GM12878 (cell line): ENCODE measurements at regions not wholly inside any gene's neighbourhood (a gene's known extent, or its start where the extent isn't known, plus 50 kb on each side); places are given as distances from the start of the nearest gene placed in this dataset.

ENCODE experiments used
- CEBPB ChIP-seq, 2 experiments: fragments of 150-350 bp in 1 of 2; IDR thresholded peaks; 2 replicates each; pipeline ENCODE4 v1.6.1; 2012 to 2014; ENCODE audit warnings: low read depth in 2 of 2, low read length in 2 of 2, borderline replicate concordance in 1 of 2, inconsistent platforms in 1 of 2
- CREB1 ChIP-seq: IDR thresholded peaks from 2 replicates; pipeline ENCODE4 v1.6.1; 2012; ENCODE audit warnings: low read depth, mild to moderate bottlenecking, inconsistent platforms
- EP300 ChIP-seq, 2 experiments: fragments of 150-350 bp in 1 of 2; IDR thresholded peaks; 2 replicates each; pipeline ENCODE4 v1.6.1; 2011 to 2012; ENCODE audit warnings: low read depth in 2 of 2, low read length in 2 of 2, borderline replicate concordance in 1 of 2, improper control_type of control experiment in 1 of 2, inconsistent platforms in 1 of 2; ENCODE audit not compliant: control insufficient read depth in 1 of 2
- PML ChIP-seq: IDR thresholded peaks from 2 replicates; pipeline ENCODE4 v1.6.1; 2012; ENCODE audit warnings: low read length, inconsistent platforms
- POLR2A ChIP-seq: IDR thresholded peaks from 2 replicates; pipeline ENCODE4 v1.6.1; 2011; ENCODE audit warnings: low read depth, mild to moderate bottlenecking, low read length
- RCOR1 ChIP-seq: conservative IDR thresholded peaks from 2 replicates; pipeline ENCODE4 v1.6.1; 2012; ENCODE audit warnings: low read depth, low read length, improper control_type of control experiment
- TF ChIP-seq, protein P1 (sequence below), 3 experiments: IDR thresholded peaks in 2 of 3; conservative IDR thresholded peaks in 1 of 3; 2 replicates each; pipeline ENCODE4 v1.5.1; 2011; ENCODE audit warnings: low read depth in 3 of 3, low read length in 3 of 3, mild to moderate bottlenecking in 3 of 3, control low read depth in 2 of 3, moderate library complexity in 2 of 3, inconsistent platforms in 1 of 3, mixed read lengths in 1 of 3; ENCODE audit not compliant: control insufficient read depth in 2 of 3, insufficient read depth in 1 of 3; ENCODE audit errors: extremely low read depth in 1 of 3

DNA sequence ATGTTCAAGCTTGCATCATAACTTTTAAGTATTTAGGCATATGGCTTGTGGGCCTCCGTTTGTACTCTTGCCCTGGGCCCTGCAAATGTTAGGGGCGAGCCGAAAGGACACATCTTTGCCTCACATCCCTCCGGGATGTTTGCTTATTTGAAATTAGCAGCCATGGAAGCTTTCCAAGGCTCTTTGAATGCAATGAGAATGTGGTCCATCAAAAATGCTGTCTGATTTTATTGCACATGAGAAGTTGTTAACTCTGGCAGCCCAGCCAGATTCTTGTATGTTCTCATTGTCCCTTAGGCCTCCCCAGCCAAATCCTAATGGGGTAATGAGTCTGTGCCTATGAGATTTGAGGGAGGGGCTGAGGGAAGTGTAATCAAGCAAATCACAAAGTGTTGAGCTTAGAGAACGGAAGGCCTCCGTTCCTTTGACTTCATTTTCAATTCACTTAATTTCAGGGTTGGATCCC lies 261.2 kb upstream of the MARCKS start:
- TF ChIP-seq PML: no peak
- no peak for TF ChIP-seq EP300 (IDR thresholded peaks at IDR 0.05; ENCODE audit: borderline replicate concordance in 1 of 2, control insufficient read depth in 1 of 2, low read depth in 2 of 2, low read length in 2 of 2)
- TF ChIP-seq, protein P1, sequence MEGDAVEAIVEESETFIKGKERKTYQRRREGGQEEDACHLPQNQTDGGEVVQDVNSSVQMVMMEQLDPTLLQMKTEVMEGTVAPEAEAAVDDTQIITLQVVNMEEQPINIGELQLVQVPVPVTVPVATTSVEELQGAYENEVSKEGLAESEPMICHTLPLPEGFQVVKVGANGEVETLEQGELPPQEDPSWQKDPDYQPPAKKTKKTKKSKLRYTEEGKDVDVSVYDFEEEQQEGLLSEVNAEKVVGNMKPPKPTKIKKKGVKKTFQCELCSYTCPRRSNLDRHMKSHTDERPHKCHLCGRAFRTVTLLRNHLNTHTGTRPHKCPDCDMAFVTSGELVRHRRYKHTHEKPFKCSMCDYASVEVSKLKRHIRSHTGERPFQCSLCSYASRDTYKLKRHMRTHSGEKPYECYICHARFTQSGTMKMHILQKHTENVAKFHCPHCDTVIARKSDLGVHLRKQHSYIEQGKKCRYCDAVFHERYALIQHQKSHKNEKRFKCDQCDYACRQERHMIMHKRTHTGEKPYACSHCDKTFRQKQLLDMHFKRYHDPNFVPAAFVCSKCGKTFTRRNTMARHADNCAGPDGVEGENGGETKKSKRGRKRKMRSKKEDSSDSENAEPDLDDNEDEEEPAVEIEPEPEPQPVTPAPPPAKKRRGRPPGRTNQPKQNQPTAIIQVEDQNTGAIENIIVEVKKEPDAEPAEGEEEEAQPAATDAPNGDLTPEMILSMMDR (IDR thresholded peaks at IDR 0.05 in 2 of 3, conservative IDR thresholded peaks at IDR 0.05 in 1 of 3; ENCODE audit: control insufficient read depth in 2 of 3, extremely low read depth in 1 of 3, insufficient read depth in 1 of 3, low read depth in 3 of 3, low read length in 3 of 3): no peak
- TF ChIP-seq CEBPB (IDR thresholded peaks at IDR 0.05; ENCODE audit: borderline replicate concordance in 1 of 2, low read depth in 2 of 2, low read length in 2 of 2): no peak
- TF ChIP-seq CREB1: no peak
- no peak for TF ChIP-seq POLR2A
- no peak for TF ChIP-seq RCOR1
